ENCODE measurements at regions not wholly inside any gene's neighbourhood (a gene's known extent, or its start where the extent isn't known, plus 50 kb on each side); places are given as distances from the start of the nearest gene placed in this dataset.
"Not testable (repeated sequence)": the region's sequence is repeated elsewhere in the genome, so short reads cannot be mapped to it uniquely, and the experiment has no call there.

DNA sequence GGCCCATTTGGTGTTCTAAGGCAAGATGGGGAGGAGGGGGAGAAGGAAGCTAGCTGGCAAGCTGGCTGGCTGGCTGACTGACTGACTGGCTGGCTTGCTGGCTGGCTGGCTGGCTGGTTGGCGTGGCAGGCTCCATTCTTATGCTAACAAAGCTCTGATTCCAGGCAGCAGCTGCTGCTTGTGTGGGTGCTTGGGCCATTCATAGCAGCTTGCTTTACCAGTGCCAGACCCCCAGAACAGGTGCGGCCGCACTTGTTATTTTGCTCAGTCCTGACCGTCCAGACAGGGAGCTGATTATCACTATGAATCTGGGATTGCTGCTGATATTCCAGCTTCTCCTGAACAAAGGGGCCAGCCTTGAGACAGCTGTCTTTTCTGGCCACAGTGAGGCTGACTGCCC, 131.2 kb upstream of the PAK3 start:
- ATAC-seq = no peak
- no peak for DNase-seq

DNA sequence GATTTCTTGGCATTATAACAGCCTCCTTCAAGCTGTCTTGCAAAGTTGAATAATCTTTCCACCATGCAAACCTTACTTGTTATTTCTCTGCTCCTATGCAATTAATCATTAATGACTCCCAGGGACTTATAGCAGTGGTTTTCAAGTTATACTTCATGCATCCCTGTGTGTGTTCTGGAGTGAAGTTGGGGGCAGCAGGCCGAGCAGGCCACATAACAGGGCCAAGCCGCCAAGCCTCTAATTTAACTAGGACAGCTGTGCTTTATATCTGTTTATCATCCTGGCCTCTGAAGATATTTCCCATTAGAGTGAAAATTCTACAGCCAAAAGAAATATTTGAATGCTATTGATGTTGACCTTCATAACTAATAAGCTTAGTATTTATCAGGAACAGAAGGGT, 133.5 kb upstream of the PAK3 start:
- ATAC-seq (no peak), DNase-seq (no peak)

DNA sequence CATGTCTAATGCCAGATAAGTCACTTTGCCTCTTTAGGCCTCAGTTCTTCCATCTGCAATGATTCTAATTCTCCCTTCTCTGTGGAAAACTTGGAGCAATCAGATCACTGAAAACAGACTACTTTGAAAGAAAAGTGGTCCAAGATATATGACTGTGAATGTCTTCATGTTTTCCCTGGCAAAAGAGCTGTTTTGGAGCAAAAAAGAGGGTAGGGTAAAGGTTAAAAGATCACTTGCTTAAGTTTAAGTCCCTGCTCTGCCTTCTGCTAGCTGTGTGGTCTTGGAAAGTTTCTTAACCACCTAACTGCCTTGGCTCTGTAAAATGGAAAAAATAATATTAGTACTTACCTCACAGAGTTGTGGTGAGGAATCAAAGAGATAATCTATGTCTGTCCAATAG, 140.3 kb upstream of the PAK3 start:
- ATAC-seq (no peak), DNase-seq (no peak)

- DNase-seq = no peak
- no peak for ATAC-seq
These were observed 141.4 kb upstream of the PAK3 start for GRCh38 chrX:110954428-110955100.

- DNase-seq (no peak), ATAC-seq (no peak)
These were observed 144.3 kb upstream of the PAK3 start for GRCh38 chrX:110951472-110952269.

DNA sequence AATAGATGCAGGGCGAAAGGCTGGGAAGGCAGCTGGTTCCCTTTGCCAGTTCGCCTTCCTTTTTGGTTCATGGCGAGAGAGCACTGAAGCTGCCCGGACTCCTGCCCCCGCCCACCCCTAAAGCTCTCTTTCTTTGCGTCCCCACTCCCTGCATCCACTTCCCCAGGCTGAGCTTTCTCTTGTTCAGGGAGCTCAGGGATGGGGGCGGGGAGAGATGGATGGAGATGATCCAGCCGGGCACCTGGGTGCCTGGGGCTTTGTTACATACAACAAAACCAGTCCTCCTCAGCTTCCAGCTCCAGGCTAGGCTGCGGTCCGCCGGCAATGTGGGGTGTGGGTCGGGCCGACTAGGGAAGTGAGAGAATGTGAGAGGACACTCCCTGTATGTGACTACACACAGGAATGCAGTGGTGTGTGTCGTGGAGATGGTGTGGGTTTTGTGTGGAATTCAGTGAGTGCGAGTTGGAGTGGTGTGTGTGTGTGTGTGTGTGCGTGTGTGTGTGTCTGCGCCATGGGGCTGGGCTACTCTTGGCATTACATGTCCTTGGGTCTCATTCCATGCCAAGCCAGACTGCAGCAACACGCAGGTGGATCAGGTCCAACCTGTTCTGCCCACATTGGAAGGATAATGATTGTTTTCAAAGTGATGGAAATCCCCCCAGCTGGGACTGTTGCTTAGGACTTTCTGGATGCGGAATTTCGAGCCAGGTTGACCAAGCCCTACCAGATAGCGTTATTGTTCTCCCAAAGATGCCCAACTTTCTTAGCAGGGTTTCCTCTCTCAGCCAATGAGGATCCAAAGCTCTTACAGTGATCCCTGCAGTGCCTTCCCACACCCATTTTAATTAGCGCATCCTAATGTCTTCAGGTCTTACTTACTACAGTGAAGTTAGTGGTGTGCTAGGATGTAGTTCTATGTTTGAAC, 149.4 kb upstream of the CHRDL1 start:
- ATAC-seq (no peak), DNase-seq (no peak)

DNA sequence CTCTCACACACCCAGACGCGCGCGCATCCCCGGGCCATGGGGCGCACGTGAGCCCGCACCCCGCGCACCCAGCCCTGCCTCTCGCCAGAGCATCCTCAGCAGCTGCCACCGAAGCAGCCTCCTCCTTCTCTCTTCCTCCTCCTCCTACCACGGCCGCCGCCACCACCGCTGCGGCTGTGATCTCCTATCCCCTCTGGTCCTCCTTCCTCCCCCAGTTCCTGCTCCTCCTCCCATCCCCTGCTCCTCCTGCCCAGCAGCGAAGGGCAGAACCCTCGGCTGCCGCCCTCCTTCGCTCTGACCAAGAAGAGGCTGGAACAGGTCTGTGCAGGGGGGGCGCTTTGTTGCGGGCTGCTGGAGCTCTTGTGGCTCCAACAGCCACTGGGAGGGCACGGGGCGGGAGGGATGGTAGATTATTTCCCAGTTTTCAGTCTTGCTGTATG, 148.7 kb upstream of the CHRDL1 start:
- no peak for ATAC-seq
- DNase-seq = no peak

DNA sequence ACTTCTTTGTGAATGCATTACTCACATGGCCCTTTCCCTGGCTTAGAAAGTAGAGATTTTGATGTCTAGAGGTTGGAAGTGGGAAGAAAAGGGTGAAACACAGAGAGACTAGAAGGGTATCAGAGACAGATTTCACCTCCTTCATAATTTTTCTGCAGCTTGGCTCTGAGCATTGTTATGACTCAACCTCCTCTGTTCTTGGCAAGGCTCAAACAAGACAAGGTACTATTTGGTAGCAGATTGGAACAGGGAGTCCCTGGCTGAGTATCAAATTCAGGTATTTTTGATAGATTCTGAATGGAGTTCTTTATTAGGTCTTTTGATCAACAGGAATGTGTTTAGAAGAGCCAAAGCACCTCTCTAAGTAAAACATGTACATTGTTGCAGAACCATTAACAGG, 146.3 kb upstream of the CHRDL1 start:
- no peak for DNase-seq
- no peak for ATAC-seq

DNA sequence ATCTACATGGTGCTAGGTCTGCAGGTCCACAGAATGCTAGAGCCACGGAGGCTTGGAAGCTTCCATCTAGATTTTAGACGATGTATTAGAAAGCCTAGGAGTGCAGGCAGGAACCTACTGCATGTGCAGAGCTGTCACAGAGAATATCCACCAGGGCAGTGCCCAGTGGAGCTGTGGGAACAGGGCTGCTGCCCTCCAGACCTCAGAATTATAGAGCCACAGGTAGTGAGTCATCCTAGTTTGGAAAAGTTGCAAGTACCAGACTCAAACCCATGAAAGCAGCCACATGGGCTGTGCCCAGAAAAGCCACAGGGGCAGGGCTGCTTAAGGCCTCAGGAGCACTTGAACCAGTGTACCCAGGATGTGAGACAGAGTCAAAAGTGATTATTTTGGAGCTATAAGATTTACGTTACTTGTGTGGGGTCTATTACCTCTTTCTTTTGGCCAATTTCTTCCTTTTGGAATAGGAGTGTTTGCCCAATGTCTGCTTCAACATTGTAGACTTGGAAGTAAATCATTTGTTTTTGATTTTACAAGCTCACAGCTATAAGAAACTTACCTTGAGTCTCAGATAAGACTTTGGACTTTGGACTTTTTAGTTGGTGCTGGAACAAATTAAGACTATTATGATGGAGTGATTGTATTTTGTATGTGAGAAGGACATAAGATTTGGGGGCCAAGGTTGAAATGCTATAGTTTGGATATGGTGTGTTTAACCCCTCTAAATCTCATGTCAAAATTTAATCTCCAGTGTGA, 143.5 kb upstream of the CHRDL1 start:
- ATAC-seq = no peak
- no peak for DNase-seq

DNA sequence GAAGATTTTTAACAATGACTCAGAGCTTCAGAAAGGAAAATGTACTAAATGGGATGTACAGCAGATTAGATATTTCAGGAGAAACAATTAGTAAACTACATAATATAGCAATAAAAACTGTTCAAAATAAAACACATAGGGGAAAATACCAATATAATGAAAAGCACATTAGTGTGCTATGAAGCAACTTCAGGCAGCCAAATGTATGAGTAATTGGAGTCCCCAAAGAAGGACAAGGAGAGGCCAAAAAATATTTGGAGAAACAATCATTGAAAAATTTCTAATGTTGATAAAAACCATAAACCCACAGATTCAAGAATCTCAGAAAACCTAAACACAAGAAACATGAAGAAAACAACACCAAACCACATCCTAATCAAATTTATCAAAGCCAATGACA, 129.3 kb upstream of the CHRDL1 start:
- ATAC-seq (no peak), DNase-seq (no peak)

DNA sequence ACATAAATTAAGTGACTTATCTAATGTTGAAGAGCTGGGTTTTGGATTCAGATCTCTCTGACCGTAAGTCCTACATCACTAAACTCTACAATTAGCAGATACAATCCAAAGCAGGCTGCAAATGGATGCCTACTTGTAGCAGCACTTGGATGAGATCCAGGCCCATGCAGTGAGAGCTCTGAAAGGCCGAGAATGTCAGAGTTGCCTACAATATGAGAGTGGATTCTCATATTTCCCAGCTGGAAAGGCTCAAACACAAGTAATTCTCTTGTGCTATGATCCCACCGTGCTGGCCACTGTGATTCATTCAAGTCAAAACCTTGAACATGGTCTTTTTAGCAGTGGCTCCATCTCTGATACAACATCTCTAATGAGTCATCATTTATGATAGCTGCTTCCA, 125.4 kb upstream of the CHRDL1 start:
- DNase-seq (no peak), ATAC-seq (no peak)

- no peak for ATAC-seq
These were observed 120.0 kb upstream of the CHRDL1 start for GRCh38 chrX:110915570-110915969.

GRCh38 chrX:110915111-110915510, 119.5 kb upstream of the CHRDL1 start:
- no peak for DNase-seq
- ATAC-seq = no peak

More at GRCh38 chrX:110915570-110915969, 120.0 kb upstream of the CHRDL1 start:
- no peak for DNase-seq

DNA sequence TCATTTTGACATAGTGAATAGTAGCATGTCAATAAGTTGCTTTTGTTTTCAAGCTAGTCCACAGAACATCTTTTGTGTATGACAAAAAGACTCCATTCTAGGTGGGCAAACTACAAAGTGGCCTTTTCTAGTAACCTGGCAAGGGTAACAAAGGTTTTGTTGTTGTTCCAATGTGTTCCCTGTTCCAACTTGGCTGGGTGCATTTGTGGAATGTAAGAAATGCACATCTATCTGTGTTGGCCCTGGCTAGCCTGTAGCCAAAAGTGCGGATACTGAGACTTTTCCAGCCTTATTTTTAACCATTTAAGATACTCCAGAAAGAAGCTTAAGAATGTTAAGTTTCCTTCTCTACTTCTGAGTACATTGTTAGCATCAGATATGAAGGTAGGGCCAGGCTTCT, 118.7 kb upstream of the CHRDL1 start:
- ATAC-seq = no peak

GRCh38 chrX:110904747-110905146, 109.1 kb upstream of the CHRDL1 start:
- not testable (repeated sequence) for ATAC-seq, DNase-seq

More for the DNA sequence above, 118.7 kb upstream of the CHRDL1 start:
- no peak for DNase-seq

DNA sequence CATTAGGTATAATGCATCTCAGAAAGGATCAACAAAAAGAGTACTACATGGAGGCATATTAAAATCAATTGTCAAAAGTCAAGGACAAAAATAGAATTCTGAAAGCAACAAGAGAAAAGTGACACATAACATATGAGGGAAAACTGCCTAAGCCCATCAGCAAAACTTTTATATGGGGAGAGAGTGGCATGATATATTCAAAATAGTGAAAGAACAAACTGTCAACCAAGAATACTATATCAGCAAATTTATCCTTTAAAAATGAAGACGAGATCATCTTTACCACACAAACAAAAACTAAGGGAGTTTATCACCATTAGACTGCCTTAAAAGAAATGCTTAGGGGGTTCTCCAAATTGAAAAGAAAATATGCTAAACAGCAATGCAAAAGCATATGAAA, 86.4 kb upstream of the CHRDL1 start:
- DNase-seq (no peak), ATAC-seq (no peak)

GRCh38 chrX:110877326-110877725, 81.7 kb upstream of the CHRDL1 start:
- DNase-seq = no peak
- ATAC-seq = no peak

DNA sequence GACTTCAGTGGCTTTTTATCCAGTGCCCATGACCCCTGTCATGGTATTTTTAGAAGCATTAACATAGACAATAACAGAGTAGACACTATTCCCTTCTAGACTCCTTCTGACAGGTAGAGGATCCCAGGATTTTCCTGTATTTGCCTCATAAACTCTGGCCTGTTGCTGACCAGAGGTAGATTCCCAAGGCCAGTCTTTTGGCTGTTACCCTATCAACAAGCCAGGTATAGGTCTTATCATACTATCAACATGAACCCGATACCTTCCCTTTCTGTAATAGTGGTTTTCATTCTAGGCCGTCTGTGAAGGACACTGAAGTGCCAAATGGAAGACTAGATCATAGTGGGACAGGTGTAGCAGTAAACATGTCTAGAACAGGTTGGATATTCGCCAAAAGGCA, 76.2 kb upstream of the CHRDL1 start:
- no peak for ATAC-seq

DNA sequence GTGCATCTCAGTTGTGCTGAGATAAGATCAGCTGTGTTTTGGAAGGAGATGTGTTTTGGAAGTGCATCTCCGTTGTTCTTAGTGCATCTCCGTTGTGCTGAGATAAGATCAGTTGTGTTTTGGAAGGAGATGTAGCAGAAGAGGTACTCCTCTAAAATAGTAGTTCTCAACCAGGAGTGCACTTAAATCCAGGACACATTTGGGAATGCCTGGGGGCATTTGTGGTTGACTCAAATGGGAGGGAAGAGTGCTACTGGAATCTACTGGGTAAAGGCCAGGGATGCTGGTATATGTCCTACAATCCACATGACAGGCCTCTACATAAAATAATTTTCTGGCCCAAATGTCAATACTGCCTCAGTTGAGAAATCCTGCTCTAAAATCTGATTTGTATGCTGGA, 70.8 kb upstream of the CHRDL1 start:
- no peak for ATAC-seq
- no peak for DNase-seq

More for the DNA sequence above, 76.2 kb upstream of the CHRDL1 start:
- no peak for DNase-seq

DNA sequence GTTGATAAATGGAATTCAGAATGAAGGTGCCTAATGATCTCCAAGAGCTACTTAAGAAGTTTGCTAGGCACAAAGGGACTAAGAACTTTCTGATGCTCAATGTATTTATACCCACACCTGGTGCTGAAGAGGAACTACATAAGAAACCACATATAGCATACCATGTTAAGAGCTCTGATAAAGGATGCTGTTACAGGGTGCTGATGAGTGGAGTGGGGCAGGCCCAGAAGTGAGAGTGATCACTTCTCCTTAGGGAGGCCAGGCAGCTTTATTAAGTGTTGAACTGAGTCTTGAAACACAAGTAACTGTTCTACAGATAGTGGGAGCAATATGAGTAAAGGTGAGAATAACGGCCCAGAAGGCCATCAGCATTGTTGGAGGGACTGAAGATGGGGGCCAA, 68.3 kb upstream of the CHRDL1 start:
- no peak for DNase-seq
- no peak for ATAC-seq

GRCh38 chrX:110858565-110858964, 62.9 kb upstream of the CHRDL1 start:
- no peak for DNase-seq
- no peak for ATAC-seq

DNA sequence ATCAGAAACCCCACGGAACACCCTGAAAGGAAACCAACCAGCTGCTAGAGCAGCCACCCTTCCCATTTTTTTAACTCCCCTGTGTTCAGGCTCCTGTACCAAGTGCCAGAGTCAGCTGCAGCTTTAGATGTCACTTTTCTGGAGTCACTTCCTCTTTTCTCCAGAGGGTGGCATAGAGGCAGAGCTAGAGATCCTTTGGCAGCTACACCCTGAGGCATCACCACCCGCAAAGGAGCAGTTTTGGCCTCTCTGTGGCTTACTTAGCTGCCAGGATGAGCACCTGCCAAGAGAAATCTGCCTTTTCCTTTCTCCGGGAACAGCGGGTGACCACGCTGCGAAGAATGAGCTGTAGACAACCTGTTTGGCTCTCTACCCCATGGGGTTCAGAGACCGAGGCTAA, 58.0 kb upstream of the CHRDL1 start:
- no peak for ATAC-seq
- DNase-seq = no peak

All from stimulated activated naive CD8-positive, alpha-beta T cell treated with anti-CD3 and anti-CD28 coated beads, Interleukin-15, Interleukin-2, amounts not matched to agents 100 U/mL and 50 U/mL, for 24 hours (primary cell).